GM23338 (cell line): ENCODE measurements at regions not wholly inside any gene's neighbourhood (a gene's known extent, or its start where the extent isn't known, plus 50 kb on each side); places are given as distances from the start of the nearest gene placed in this dataset.

ENCODE experiments used
- CTCF ChIP-seq, 2 experiments: fragments of 200-600 bp in 1 of 2; sonication (generic) in 1 of 2; conservative IDR thresholded peaks; 2 replicates each; pipeline versions ENCODE4 v1.5.1 to v1.6.1; 2016 to 2017; ENCODE audit warnings: antibody characterized with exemption in 2 of 2, low read depth in 2 of 2, mild to moderate bottlenecking in 2 of 2, moderate library complexity in 1 of 2
- ETS1 ChIP-seq: IDR thresholded peaks from 2 replicates; pipeline ENCODE4 v1.6.1; 2016; ENCODE audit warnings: antibody characterized with exemption
- EZH2 ChIP-seq: fragments of 200-600 bp; sonication (generic); IDR thresholded peaks from one replicate; pipeline ENCODE4 v1.8.0; 2017; ENCODE audit warnings: antibody characterized with exemption, mild to moderate bottlenecking, low read depth; ENCODE audit not compliant: unreplicated experiment
- EZH2phosphoT487 ChIP-seq: fragments of 200-600 bp; sonication (generic); IDR thresholded peaks from one replicate; pipeline ENCODE4 v1.8.1; 2018; ENCODE audit warnings: antibody characterized with exemption; ENCODE audit not compliant: unreplicated experiment
- NANOG ChIP-seq: IDR thresholded peaks from 2 replicates; pipeline ENCODE4 v1.6.1; 2016; ENCODE audit warnings: antibody characterized with exemption, borderline replicate concordance
- POLR2AphosphoS5 ChIP-seq: IDR thresholded peaks from 2 replicates; pipeline ENCODE4 v1.6.1; 2016; ENCODE audit warnings: antibody characterized with exemption, low read depth
- REST ChIP-seq: IDR thresholded peaks from one replicate; pipeline ENCODE4 v1.6.1; 2018; ENCODE audit warnings: antibody characterized with exemption; ENCODE audit not compliant: unreplicated experiment
- ZNF114 ChIP-seq: fragments of 250-450 bp; sonication (Bioruptor Pico); IDR thresholded peaks from 2 replicates; pipeline ENCODE4 v1.5.0; 2020; ENCODE audit warnings: mild to moderate bottlenecking, moderate library complexity
- ZNF462 ChIP-seq: fragments of 250-450 bp; sonication (Bioruptor Pico); IDR thresholded peaks from 2 replicates; pipeline ENCODE4 v1.5.0; 2020; ENCODE audit warnings: mild to moderate bottlenecking, moderate library complexity

- TF ChIP-seq CTCF (conservative IDR thresholded peaks at IDR 0.05; ENCODE audit: low read depth in 2 of 2): no peak
- no peak for TF ChIP-seq EZH2
- TF ChIP-seq NANOG: no peak
- no peak for TF ChIP-seq POLR2AphosphoS5
- TF ChIP-seq ETS1: no peak
- TF ChIP-seq REST: no peak
- no peak for TF ChIP-seq EZH2phosphoT487
- TF ChIP-seq ZNF114 (CRISPR knock-in tag): no peak
- TF ChIP-seq ZNF462: no peak
Measured at GRCh38 chr14:97452314-97452713, 655.1 kb downstream of the VRK1 start.
